Muscle layer of colon (tissue), 2 donors: ENCODE measurements at regions not wholly inside any gene's neighbourhood (a gene's known extent, or its start where the extent isn't known, plus 50 kb on each side); places are given as distances from the start of the nearest gene placed in this dataset.

Experiments used
- H3K27ac ChIP-seq: one replicate; pipeline ENCODE4 v1.7.0; 2013; ENCODE audit warnings: low read depth, mild to moderate bottlenecking, low read length, moderate library complexity
- H3K27me3 ChIP-seq, 2 donors: one replicate each; pipeline ENCODE4 v1.7.0; 2013; ENCODE audit warnings: low read length in 2 of 2, mild to moderate bottlenecking in 2 of 2; ENCODE audit not compliant: insufficient read depth in 2 of 2, control insufficient read depth in 1 of 2
- H3K36me3 ChIP-seq: one replicate; pipeline ENCODE4 v1.7.0; 2013; ENCODE audit warnings: mild to moderate bottlenecking, low read length; ENCODE audit not compliant: insufficient read depth
- H3K4me1 ChIP-seq: one replicate; pipeline ENCODE4 v1.7.0; 2013; ENCODE audit warnings: mild to moderate bottlenecking, low read length; ENCODE audit not compliant: insufficient read depth
- H3K4me3 ChIP-seq, 2 donors: one replicate each; pipeline ENCODE4 v1.7.0; 2013; ENCODE audit warnings: low read length in 2 of 2, low read depth in 1 of 2, mild to moderate bottlenecking in 1 of 2, moderate library complexity in 1 of 2
- H3K9ac ChIP-seq: one replicate; pipeline ENCODE4 v1.7.0; 2013; ENCODE audit warnings: low read length
- H3K9me3 ChIP-seq: one replicate; pipeline ENCODE4 v1.7.0; 2013; ENCODE audit warnings: mild to moderate bottlenecking, low read length
- donor health status: abdominal sarcoma.
- donor health status: Adenocarcinoma of cecum.

DNA sequence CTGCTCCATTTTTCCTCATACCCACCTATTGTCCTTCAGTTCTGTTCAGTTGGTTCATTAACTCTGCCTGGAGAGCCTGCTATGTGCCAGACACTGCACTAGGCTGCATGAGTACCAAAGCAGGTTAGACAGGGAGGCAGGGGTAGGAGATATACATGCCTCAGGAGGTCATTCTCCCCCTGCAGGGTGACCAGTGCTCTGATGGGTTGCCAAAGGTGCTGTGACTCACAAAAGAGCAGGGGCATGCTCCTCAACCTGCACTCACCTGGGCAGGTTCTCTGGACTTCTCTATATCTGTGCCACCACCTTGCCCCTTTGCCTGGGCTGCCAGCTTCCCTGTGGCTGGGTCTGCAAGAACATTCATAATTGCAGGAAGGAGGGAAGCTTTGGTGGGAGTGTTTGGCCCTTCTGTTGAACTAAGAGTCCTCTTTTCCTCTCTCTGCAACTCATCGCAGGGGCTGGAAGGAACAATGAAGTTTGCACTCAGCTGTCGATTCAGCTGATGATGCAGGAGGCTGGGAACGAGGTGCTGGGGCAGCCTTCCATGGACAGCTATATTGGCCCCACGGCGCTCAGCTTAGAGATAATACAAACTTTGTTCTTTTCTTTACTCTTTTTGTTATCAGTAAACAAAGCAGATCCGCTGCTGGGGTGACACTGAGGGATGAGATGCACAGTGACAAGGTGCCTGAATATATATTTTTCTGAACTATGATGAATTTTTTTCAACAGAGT is 356.4 kb upstream of the PLXNA2 start:
- peaks cover 2% of the 10 kb centered on the region for H3K4me1 ChIP-seq
- H3K9me3 ChIP-seq, result no peaks in the 10 kb centered on the region
- H3K27ac ChIP-seq, result no peak overlapping the region
- H3K9ac ChIP-seq, result no peak overlapping the region
- no peak overlapping the region for H3K4me3 ChIP-seq
- no peaks in the 10 kb centered on the region for H3K36me3 ChIP-seq
- H3K27me3 ChIP-seq, result no peaks in the 10 kb centered on the region

DNA sequence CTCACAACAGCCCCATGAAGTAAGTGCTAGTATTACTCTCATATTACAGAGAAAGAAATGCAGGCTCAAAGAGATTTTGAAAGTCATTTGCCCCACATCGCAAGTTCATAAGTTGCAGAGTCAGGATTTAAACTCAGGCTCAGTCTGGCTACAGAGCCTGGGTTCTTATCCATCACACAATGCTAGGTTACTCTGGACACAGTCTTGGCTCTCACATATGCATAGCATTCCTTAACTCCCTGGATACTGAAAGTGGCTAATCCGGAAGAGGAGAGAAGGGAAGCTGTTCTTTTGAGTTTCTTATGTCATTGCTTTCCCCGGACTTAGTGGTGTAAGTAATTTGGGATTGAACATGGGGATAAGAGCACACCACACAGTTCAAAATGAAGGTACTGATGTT is 357.4 kb upstream of the PLXNA2 start:
- Histone ChIP-seq H3K36me3 (no peaks in the 10 kb centered on the region), H3K9me3 (no peaks in the 10 kb centered on the region), H3K27me3 (no peaks in the 10 kb centered on the region), H3K4me3 (no peak overlapping the region), H3K4me1 (no peaks in the 10 kb centered on the region), H3K9ac (no peak overlapping the region), H3K27ac (no peak overlapping the region)

DNA sequence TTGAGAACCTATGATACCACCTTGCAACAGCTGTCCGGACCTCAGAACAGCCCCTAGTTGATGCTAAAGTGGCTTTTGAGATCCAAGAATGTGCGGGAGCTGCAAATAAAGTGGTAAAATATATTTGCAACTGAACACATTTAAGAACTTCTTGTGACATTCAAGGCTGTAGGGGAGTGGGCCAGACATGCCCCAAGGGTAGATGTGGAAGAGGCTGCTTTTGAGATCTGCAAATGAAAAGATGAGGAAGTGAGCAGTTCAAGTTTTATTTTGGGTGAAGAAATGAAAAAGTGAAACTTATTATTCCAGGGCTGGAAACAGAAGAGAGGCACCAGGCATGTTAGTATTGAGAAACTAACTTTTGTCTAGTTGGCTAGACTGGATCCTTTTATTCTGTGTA is 359.5 kb upstream of the PLXNA2 start:
- Histone ChIP-seq H3K9me3 (no peaks in the 10 kb centered on the region), H3K9ac (no peak overlapping the region), H3K4me3 (no peak overlapping the region), H3K4me1 (no peaks in the 10 kb centered on the region), H3K27me3 (no peaks in the 10 kb centered on the region), H3K36me3 (no peaks in the 10 kb centered on the region), H3K27ac (no peak overlapping the region)

DNA sequence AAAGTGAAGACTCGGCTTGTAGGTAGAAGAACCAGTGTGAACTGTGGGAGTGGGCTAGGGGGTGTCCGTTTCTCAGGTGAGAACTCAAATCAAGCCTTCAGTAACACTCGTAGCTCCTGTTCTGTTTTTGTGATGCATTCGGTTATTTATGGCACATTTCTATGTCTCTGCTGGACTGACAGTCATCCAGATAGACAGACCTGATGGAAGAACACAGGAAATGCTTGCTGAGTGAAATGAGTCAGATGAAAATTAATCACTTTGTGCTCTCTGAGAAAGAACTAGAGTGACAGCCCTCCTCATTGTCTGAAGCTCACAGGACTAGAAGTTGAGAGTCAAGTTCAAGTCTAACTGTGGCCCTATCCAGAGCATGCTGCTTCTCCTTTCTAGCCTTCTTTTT is 360.1 kb upstream of the PLXNA2 start:
- Histone ChIP-seq H3K27ac (no peak overlapping the region), H3K36me3 (no peaks in the 10 kb centered on the region)

DNA sequence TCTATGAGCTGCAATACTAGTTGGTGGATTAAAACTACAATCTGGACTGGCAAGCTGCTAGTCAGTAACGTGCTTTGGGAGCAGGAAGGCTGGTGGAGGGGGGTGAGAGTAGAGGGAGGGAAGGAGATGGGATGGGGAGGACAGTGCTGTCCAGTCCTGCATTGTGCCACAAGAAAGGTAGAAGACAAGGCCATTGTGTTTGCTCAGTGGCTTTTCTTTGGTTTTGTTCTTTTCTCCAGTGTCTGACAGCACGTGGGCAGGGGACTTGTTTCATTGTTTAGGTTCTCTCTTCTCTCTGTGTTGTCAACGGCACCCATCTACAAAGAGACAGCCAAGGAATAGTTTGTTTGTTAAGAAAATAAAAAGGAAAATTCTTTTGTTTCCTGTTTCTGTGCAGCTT is 362.8 kb upstream of the PLXNA2 start:
- no peaks in the 10 kb centered on the region for H3K4me1 ChIP-seq

More for the DNA sequence above, 360.1 kb upstream of the PLXNA2 start:
- Histone ChIP-seq H3K4me3 (no peak overlapping the region), H3K27me3 (no peaks in the 10 kb centered on the region), H3K9me3 (no peaks in the 10 kb centered on the region), H3K9ac (no peak overlapping the region), H3K4me1 (no peaks in the 10 kb centered on the region)

DNA sequence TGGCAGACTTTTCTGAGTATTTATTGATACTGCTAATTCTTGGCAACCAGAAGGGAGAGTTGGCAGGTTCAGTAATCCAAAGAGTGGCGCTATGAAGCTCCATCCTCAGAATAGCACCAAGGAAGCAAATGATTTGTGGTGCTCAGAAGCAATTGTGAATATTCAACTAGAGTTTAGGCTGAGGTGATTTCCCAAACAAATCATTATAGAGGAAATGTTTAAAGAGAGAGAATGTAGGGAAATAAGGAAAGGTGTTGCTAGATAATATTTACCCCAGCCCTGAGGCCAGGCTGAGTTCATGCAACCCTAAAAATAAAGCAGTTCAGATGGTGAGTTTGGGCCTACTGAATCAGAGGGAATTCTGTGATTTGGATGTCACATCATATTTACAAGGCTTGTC is 363.4 kb upstream of the PLXNA2 start:
- H3K9me3 ChIP-seq, result no peaks in the 10 kb centered on the region
- no peak overlapping the region for H3K27ac ChIP-seq
- H3K27me3 ChIP-seq, result no peaks in the 10 kb centered on the region
- no peak overlapping the region for H3K9ac ChIP-seq
- no peak overlapping the region for H3K4me3 ChIP-seq
- H3K4me1 ChIP-seq, result no peaks in the 10 kb centered on the region
- no peaks in the 10 kb centered on the region for H3K36me3 ChIP-seq

More for the DNA sequence above, 362.8 kb upstream of the PLXNA2 start:
- no peaks in the 10 kb centered on the region for H3K9me3 ChIP-seq
- no peaks in the 10 kb centered on the region for H3K36me3 ChIP-seq
- no peak overlapping the region for H3K27ac ChIP-seq
- no peak overlapping the region for H3K9ac ChIP-seq
- H3K4me3 ChIP-seq, result no peak overlapping the region
- no peaks in the 10 kb centered on the region for H3K27me3 ChIP-seq

DNA sequence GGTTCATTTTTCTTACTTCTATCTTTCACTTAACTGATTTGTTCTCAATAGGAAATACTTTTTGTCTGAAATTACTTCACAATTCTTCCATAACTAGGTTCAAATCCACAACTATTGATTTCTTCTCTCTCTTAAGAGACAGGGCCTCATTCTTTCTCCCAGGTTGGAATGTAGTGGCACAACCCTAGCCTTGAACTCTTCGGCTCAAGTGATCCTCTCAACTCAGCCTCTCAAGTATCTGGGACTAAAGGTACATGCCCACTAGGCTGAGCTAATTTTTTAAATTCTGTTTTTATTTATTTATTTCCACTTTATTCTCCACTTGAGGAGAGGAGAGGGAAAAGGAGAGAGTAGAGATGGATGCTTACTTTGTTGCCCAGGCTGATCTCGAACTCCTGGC is 370.4 kb upstream of the PLXNA2 start:
- Histone ChIP-seq H3K9me3 (no peaks in the 10 kb centered on the region), H3K27ac (no peak overlapping the region), H3K4me1 (no peaks in the 10 kb centered on the region), H3K27me3 (no peaks in the 10 kb centered on the region), H3K4me3 (no peak overlapping the region), H3K9ac (no peak overlapping the region), H3K36me3 (no peaks in the 10 kb centered on the region)

DNA sequence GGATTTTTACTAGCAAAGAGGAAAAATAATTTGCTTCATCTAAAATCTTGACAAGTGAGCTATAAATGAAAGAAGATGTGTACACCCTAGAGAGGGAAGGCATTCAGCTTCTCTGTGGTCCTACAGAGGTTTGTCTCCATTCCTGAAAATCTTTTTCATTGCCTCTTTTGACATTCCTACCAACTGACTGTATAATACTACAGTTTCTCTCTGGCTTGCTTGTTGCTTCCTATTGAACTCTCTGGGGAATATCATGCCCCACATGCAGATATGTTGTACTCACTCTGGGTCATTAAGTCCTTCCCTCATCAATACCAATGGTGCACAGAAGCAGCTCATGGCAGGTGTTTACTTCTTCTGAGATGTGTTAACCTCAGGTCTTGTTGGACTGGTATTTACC is 371.2 kb upstream of the PLXNA2 start:
- no peaks in the 10 kb centered on the region for H3K27me3 ChIP-seq
- no peaks in the 10 kb centered on the region for H3K9me3 ChIP-seq
- H3K4me1 ChIP-seq, result no peaks in the 10 kb centered on the region
- H3K27ac ChIP-seq, result no peak overlapping the region
- no peaks in the 10 kb centered on the region for H3K36me3 ChIP-seq
- H3K4me3 ChIP-seq, result no peak overlapping the region
- H3K9ac ChIP-seq, result no peak overlapping the region

DNA sequence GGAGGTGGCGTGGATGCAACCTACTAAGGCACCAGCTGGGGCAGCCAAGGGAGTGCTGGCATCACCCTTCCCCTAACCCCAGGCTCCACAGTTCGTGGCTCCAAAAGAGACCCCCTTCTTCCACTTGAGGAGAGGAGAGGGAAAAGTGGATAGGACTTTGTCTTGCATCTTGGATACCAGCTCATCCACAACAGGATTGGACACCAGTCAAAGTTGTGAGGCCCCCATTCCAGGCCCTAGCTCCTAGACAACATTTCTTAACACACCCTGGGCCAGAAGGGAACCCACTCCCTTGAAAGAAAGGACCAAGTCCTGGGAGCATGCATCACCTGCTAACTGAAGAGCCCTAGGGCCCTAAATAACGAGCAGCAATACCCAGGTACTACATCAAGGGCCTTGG is 372.6 kb upstream of the PLXNA2 start:
- no peaks in the 10 kb centered on the region for H3K4me1 ChIP-seq
- H3K9ac ChIP-seq, result no peak overlapping the region
- H3K36me3 ChIP-seq, result no peaks in the 10 kb centered on the region

DNA sequence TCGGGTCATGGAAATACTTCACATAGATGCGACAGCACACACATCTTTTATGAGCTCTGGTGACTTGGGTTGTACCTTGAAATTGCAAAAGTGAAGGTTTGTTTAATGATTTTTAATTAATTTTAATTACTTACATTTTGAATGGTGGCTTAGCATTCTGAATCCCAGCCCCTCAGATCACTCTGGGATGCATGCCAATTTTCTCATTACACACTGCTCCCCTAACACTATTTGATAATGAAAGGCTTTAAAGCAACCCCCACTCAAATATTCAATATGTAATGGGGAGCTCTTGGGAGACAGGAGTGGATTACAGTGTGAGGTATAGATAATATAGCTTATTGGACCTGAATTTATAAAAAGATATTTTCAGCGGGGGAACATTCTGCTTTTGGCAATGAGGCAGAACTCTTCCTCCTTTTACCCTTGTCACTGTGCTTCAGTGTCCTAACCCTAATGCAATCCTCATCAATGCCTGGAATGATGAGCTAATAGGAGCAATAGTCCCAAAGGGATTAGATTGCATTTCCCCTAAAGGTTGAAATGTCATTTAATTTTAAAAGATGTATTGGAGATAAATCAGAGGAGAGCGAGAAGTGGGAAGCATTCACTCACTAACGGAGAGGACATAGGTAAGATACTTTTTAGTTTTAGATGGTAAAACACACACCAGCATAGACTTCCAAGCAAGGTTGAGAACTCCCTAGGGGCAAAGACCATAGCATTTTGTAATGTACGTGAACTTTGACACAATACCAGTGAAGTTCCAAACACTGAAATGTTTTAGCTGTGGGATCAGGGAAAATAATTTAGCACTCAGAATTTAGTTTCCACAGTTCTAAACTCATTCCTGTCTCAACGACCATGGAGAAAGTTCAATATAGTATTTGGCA is 384.1 kb upstream of the PLXNA2 start:
- Histone ChIP-seq H3K36me3 (no peaks in the 10 kb centered on the region), H3K4me1 (peaks cover 6% of the 10 kb centered on the region), H3K9ac (no peak overlapping the region), H3K27ac (no peak overlapping the region), H3K27me3 (no peaks in the 10 kb centered on the region), H3K9me3 (no peaks in the 10 kb centered on the region), H3K4me3 (no peak overlapping the region)

More for the DNA sequence above, 372.6 kb upstream of the PLXNA2 start:
- Histone ChIP-seq H3K9me3 (no peaks in the 10 kb centered on the region), H3K27ac (no peak overlapping the region), H3K4me3 (no peak overlapping the region), H3K27me3 (no peaks in the 10 kb centered on the region)

DNA sequence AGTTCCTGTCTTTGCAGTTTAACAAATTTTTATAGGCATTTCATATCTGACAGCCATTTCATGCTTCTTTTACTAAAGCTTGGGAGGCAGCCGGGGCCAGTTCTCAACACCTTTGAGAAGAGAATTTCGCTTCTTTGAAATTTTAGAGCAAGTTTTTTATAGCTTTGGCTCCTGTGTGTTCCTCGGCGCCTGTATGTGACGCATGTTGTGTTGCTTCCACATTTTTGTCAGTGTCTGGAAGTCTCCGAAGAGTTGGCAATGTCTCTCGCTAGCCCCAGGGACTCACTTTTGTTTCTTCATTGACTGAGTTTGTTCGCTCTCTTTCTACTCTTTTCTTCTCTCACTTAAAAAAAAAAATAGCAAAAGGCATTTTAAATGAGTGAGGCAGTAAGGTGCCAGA is 386.9 kb upstream of the PLXNA2 start:
- H3K9ac ChIP-seq, result no peak overlapping the region
- no peak overlapping the region for H3K27ac ChIP-seq
- no peak overlapping the region for H3K4me3 ChIP-seq
- no peaks in the 10 kb centered on the region for H3K9me3 ChIP-seq
- H3K4me1 ChIP-seq, result peaks cover 6% of the 10 kb centered on the region
- H3K36me3 ChIP-seq, result no peaks in the 10 kb centered on the region
- no peaks in the 10 kb centered on the region for H3K27me3 ChIP-seq
